Left lung (tissue), 4 donors: ENCODE measurements at regions not wholly inside any gene's neighbourhood (a gene's known extent, or its start where the extent isn't known, plus 50 kb on each side); places are given as distances from the start of the nearest gene placed in this dataset.

Experiments used
- ATAC-seq: fragments of 200-7000 bp; cut with Tn5 transposase; one replicate; pipeline ENCODE4 v1.9.1; 2020; ENCODE audit warnings: moderate library complexity
- DNase-seq, 4 donors: peaks; one replicate each; pipeline ENCODE4 v3.0.0-alpha.2; 2013 to 2020
- H3K27ac ChIP-seq, 2 donors: fragments of 200-600 bp; sonication (generic) in 1 of 2; one replicate each; pipeline versions ENCODE4 v1.5.0 to v1.8.0; 2020 to 2021
- H3K27me3 ChIP-seq, 2 donors: fragments of 200-600 bp; sonication (generic) in 1 of 2; one replicate each; pipeline versions ENCODE4 v1.5.0 to v1.8.0; 2020 to 2021
- H3K36me3 ChIP-seq, 2 donors: fragments of 200-600 bp; sonication (generic) in 1 of 2; one replicate each; pipeline versions ENCODE4 v1.5.0 to v1.8.0; 2020 to 2021
- H3K4me1 ChIP-seq, 2 donors: fragments of 200-600 bp; one replicate each; pipeline ENCODE4 v1.8.0; 2021
- H3K4me3 ChIP-seq, 2 donors: fragments of 200-600 bp; sonication (generic) in 1 of 2; one replicate each; pipeline versions ENCODE4 v1.5.0 to v1.8.0; 2020 to 2021; ENCODE audit warnings: mild to moderate bottlenecking in 1 of 2
- H3K9me3 ChIP-seq, 2 donors: fragments of 200-600 bp; sonication (generic) in 1 of 2; one replicate each; pipeline versions ENCODE4 v1.5.0 to v1.8.0; 2020 to 2021
- CTCF ChIP-seq, 2 donors: fragments of 200-600 bp; sonication (generic) in 1 of 2; IDR thresholded peaks; one replicate each; pipeline versions ENCODE4 v1.5.0 to v1.8.0; 2021; ENCODE audit warnings: antibody characterized with exemption in 2 of 2
- intact Hi-C, 2 donors: fragments of 100-400 bp; cut with DNase I; formaldehyde crosslinking; loops; one replicate each; pipeline versions ENCODE4 v1.11.2 to v1.14.2; 2022
- donor health status: DM: no; HTN: yes; CAD: no.
- donor health status: DM: no; HTN: no; CAD: no.

DNA sequence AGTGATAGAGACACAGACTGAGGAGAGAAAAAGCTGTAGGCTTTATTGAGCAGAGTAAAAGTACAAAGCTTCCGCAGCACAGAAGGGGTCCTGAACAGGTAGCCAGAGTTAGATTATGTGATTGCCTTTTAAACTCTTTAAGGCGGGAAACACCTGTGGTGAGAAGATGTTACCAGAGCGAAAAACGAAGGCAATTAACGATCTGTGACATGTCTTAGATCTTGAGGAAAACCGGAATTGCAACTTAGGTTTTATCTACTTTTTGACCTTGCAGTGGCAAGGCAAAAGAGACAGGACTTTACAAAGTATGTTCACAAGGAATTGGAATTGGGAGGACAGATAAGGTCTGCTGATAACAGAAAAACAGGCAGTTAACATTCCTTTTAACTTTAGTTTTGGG, 493.6 kb upstream of the FAT3 start:
- no peak for ATAC-seq
- H3K4me1 ChIP-seq: no peaks in the 10 kb centered on the region
- no peak for DNase-seq
- H3K4me3 ChIP-seq: no peak overlapping the region
- no peaks in the 10 kb centered on the region for H3K27me3 ChIP-seq
- no peak overlapping the region for H3K27ac ChIP-seq
- intact Hi-C loops: no loop called here
- H3K9me3 ChIP-seq: peaks cover 0 to 30% of the 10 kb centered on the region in 2 donors
- no peak for TF ChIP-seq CTCF (IDR thresholded peaks at IDR 0.05)
- no peaks in the 10 kb centered on the region for H3K36me3 ChIP-seq

DNA sequence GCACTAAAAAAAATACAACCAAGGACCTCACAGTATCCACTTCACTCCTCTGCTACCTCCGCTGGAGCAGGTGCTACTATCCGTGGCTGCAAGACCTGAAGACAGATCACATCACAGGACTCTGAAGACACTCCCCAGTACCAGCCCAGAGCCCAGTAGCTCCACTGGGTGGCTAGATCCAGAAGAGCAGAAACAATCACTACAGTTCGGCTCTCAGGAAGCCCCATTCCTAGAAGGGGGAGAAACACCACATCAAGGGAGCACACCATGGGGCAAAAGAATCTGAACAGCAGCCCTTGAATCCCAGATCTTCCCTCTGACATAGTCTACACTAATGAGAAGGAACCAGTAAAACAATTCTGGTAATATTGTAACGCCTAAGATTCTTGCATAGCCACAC, 494.0 kb upstream of the FAT3 start:
- DNase-seq: no peak
- Histone ChIP-seq H3K9me3 (peaks cover 0 to 25% of the 10 kb centered on the region in 2 donors), H3K27me3 (no peaks in the 10 kb centered on the region), H3K4me3 (no peak overlapping the region), H3K4me1 (no peaks in the 10 kb centered on the region), H3K36me3 (no peaks in the 10 kb centered on the region), H3K27ac (no peak overlapping the region)
- intact Hi-C loops: no loop called here
- no peak for TF ChIP-seq CTCF (IDR thresholded peaks at IDR 0.05)
- no peak for ATAC-seq

DNA sequence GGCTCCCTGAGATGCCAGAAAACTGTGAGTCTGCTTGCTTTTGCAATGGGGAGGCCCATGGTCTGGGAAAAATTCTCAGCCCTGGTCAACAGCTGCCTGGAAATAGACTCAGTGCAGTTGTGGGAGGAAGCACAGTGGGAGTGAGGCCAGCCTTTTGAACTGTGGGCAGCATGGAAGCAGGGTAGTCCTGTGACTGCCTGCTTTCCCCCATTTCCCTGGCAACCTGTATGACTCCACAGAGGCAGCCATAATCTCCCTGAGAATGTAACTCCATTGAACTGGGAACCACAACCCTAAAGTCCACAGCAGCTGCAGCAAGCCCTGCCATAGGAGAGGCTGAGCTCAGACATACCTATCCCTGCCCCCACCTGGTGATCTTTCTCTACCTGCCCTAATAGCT, 494.6 kb upstream of the FAT3 start:
- Histone ChIP-seq H3K27me3 (no peaks in the 10 kb centered on the region), H3K4me1 (no peaks in the 10 kb centered on the region), H3K27ac (no peak overlapping the region), H3K4me3 (no peak overlapping the region), H3K9me3 (peaks cover 0 to 20% of the 10 kb centered on the region in 2 donors), H3K36me3 (no peaks in the 10 kb centered on the region)
- ATAC-seq (no peak), DNase-seq (no peak)
- intact Hi-C loops: no loop called here
- TF ChIP-seq CTCF (IDR thresholded peaks at IDR 0.05): no peak

DNA sequence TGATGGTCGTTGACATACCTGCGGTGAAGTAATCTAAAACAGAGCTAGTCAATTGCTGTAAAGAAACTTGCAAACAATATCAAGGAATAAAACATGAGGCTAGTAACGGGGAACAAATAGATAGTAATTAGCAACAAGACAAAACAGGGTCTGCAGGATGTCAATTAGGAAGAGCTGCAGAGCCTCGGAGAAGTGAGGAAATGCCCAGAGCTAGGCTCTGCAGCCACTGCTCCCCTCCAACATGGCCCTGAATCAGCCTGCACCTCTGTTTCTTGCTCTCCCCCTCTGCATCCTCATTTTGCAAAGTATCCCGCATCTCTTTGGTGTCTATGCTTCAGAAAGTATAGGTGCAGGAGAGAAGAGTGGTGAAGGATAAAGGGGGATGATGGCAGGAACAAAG, 507.4 kb upstream of the FAT3 start:
- no peak for DNase-seq
- Histone ChIP-seq H3K27ac (no peak overlapping the region), H3K27me3 (no peaks in the 10 kb centered on the region), H3K4me1 (no peaks in the 10 kb centered on the region), H3K4me3 (no peak overlapping the region), H3K36me3 (no peaks in the 10 kb centered on the region), H3K9me3 (no peaks in the 10 kb centered on the region)
- TF ChIP-seq CTCF (IDR thresholded peaks at IDR 0.05): no peak
- no peak for ATAC-seq
- intact Hi-C loops: no loop called here

- ATAC-seq: no peak
- Histone ChIP-seq H3K27ac (no peak overlapping the region), H3K27me3 (no peaks in the 10 kb centered on the region), H3K4me3 (no peak overlapping the region), H3K9me3 (no peaks in the 10 kb centered on the region), H3K36me3 (no peaks in the 10 kb centered on the region), H3K4me1 (no peaks in the 10 kb centered on the region)
- no peak for TF ChIP-seq CTCF (IDR thresholded peaks at IDR 0.05)
- DNase-seq: no peak
- intact Hi-C loops: no loop called here
These were observed 516.8 kb upstream of the FAT3 start for GRCh38 chr11:91707652-91708482.
